Breast epithelium (tissue), 3 donors: ENCODE measurements at regions not wholly inside any gene's neighbourhood (a gene's known extent, or its start where the extent isn't known, plus 50 kb on each side); places are given as distances from the start of the nearest gene placed in this dataset.

ENCODE experiments used
- CTCF ChIP-seq, 3 donors: fragments of 450-650 bp; IDR thresholded peaks; one replicate each; pipeline ENCODE4 v1.5.1; 2016 to 2017; ENCODE audit warnings: antibody characterized with exemption in 3 of 3, mild to moderate bottlenecking in 3 of 3, moderate library complexity in 3 of 3
- POLR2A ChIP-seq: fragments of 450-650 bp; IDR thresholded peaks from one replicate; pipeline ENCODE4 v1.6.1; 2016; ENCODE audit warnings: antibody characterized with exemption, mild to moderate bottlenecking, moderate library complexity
- POLR2AphosphoS5 ChIP-seq, 3 donors: sonication (generic); formaldehyde crosslinking; IDR thresholded peaks; one replicate each; pipeline ENCODE4 v1.6.1; 2017; ENCODE audit warnings: antibody characterized with exemption in 3 of 3

- TF ChIP-seq CTCF (IDR thresholded peaks at IDR 0.05) (no peak), POLR2A (no peak), POLR2AphosphoS5 (IDR thresholded peaks at IDR 0.05) (no peak)
These were observed 1010.1 kb downstream of the EFNA5 start for GRCh38 chr5:106660681-106661080.
